HepG2 (cell line): ENCODE measurements at regions not wholly inside any gene's neighbourhood (a gene's known extent, or its start where the extent isn't known, plus 50 kb on each side); places are given as distances from the start of the nearest gene placed in this dataset.
A peak's percentile ranks its signal among the peaks of the same experiment; 100 is the strongest.

Source experiments
- ATAC-seq: fragments of 200-7000 bp; cut with Tn5 transposase; 3 replicates; pipeline ENCODE4 v1.9.1; 2020; ENCODE audit warnings: mild to moderate bottlenecking, moderate library complexity
- BruUV-seq: library from RNA; stranded (reverse); fragments of 400-500 nt; replicated peaks from 2 replicates; lab custom pipeline; 2021; lab: Mats Ljungman, UMichigan
- CTCF ChIA-PET: fragments of 300-600 bp; formaldehyde crosslinking; extraction: SDS; loops from one replicate; lab custom pipeline; 2021; ENCODE audit warnings: low total read pairs, inconsistent platforms, low intra/inter-chr PET ratio; lab: Yijun Ruan, JAX
- POLR2A ChIA-PET: fragments of 350-600 bp; sonication (Branson Sonifier 250); formaldehyde crosslinking; loops from one replicate; lab custom pipeline; 2020; ENCODE audit warnings: antibody characterized with exemption, inconsistent platforms; lab: Yijun Ruan, JAX
- DNase-seq: peaks from one replicate; pipeline ENCODE4 v3.0.0-alpha.2; 2015; ENCODE audit warnings: low spot score
- FAIRE-seq: peaks from 3 replicates; lab custom pipeline; 2011; peaks lifted over from hg19 to GRCh38; lab: Jason Lieb, UNC
- H2AFZ ChIP-seq: one replicate; pipeline ENCODE4 v1.6.1; 2011; ENCODE audit warnings: low read length, inconsistent platforms
- H3K27ac ChIP-seq: fragments of 300-600 bp; 3 replicates; pipeline ENCODE4 v1.8.0; 2011; ENCODE audit warnings: mixed run types, mild to moderate bottlenecking, mixed read lengths, low read length, inconsistent platforms; ENCODE audit not compliant: insufficient read depth; ENCODE audit errors: extremely low read length
- H3K27me3 ChIP-seq, 2 experiments: fragments of 200-600 bp in 1 of 2; 2 replicates in 1 of 2; 3 replicates in 1 of 2; pipeline versions ENCODE4 v1.6.0 to v1.8.0; 2011; ENCODE audit warnings: low read length in 2 of 2, mild to moderate bottlenecking in 2 of 2, moderate library complexity in 2 of 2, inconsistent platforms in 1 of 2; ENCODE audit not compliant: insufficient read depth in 2 of 2, control insufficient read depth in 1 of 2
- H3K36me3 ChIP-seq, 2 experiments: fragments of 200-600 bp in 1 of 2; replicated peaks in 1 of 2; 2 replicates in 1 of 2; 3 replicates in 1 of 2; pipeline versions ENCODE4 v1.5.1 to v1.8.0; 2011; ENCODE audit warnings: low read length in 2 of 2, inconsistent platforms in 1 of 2; ENCODE audit not compliant: insufficient read depth in 2 of 2, control insufficient read depth in 1 of 2
- H3K4me1 ChIP-seq: 2 replicates; pipeline ENCODE4 v1.5.1; 2012; ENCODE audit warnings: low read length, inconsistent platforms; ENCODE audit not compliant: insufficient read depth
- H3K4me2 ChIP-seq: 2 replicates; pipeline ENCODE4 v1.6.0; 2011; ENCODE audit warnings: low read depth, low read length, inconsistent platforms
- H3K4me3 ChIP-seq, 3 experiments: fragments of 200-600 bp in 1 of 3; sonication (generic), shearing (Covaris generic) in 1 of 3; replicated peaks in 1 of 3; 2 replicates each; pipeline ENCODE4 v1.5.1; 2011 to 2016; ENCODE audit warnings: low read length in 3 of 3, inconsistent platforms in 2 of 3, low read depth in 2 of 3, mild to moderate bottlenecking in 2 of 3, control low read depth in 1 of 3, mixed read lengths in 1 of 3; ENCODE audit not compliant: insufficient read depth in 1 of 3
- H3K79me2 ChIP-seq: one replicate; pipeline ENCODE4 v1.6.1; 2011; ENCODE audit warnings: low read length, inconsistent platforms; ENCODE audit not compliant: insufficient read depth
- H3K9ac ChIP-seq: 2 replicates; pipeline ENCODE4 v1.6.0; 2011; ENCODE audit warnings: mild to moderate bottlenecking, low read depth, low read length, inconsistent platforms; ENCODE audit not compliant: insufficient read depth
- H3K9me3 ChIP-seq: 2 replicates; pipeline ENCODE4 v1.5.1; 2012; ENCODE audit warnings: mild to moderate bottlenecking, low read length
- H4K20me1 ChIP-seq: 2 replicates; pipeline ENCODE4 v1.6.0; 2011; ENCODE audit warnings: inconsistent platforms, mild to moderate bottlenecking, low read length, moderate library complexity; ENCODE audit not compliant: insufficient read depth
- ARHGAP35 ChIP-seq: sonication (generic); formaldehyde crosslinking; IDR thresholded peaks from 2 replicates; pipeline ENCODE4 v1.9.0; 2022; ENCODE audit warnings: mild to moderate bottlenecking, inconsistent platforms, moderate library complexity, missing genetic modification reagents, borderline replicate concordance
- CREB3 ChIP-seq: sonication (generic); formaldehyde crosslinking; IDR thresholded peaks from 2 replicates; pipeline ENCODE4 v1.5.0; 2020; ENCODE audit warnings: missing genetic modification reagents
- CSRNP1 ChIP-seq: sonication (generic); formaldehyde crosslinking; IDR thresholded peaks from 2 replicates; pipeline ENCODE4 v1.8.1; 2023; ENCODE audit warnings: mild to moderate bottlenecking, missing genetic modification reagents
- NFIB ChIP-seq: sonication (generic); formaldehyde crosslinking; IDR thresholded peaks from 2 replicates; pipeline ENCODE4 v1.9.0; 2021; ENCODE audit warnings: missing genetic modification reagents, mild to moderate bottlenecking, borderline replicate concordance
- NR2F1 ChIP-seq, 2 experiments: fragments of 450-650 bp in 1 of 2; formaldehyde crosslinking in 1 of 2; IDR thresholded peaks; 2 replicates each; pipeline versions ENCODE4 v1.5.0 to v1.6.1; 2016 to 2020; ENCODE audit warnings: mild to moderate bottlenecking in 1 of 2, missing compliant biosample characterization in 1 of 2, missing genetic modification reagents in 1 of 2, moderate library complexity in 1 of 2
- PATZ1 ChIP-seq: sonication (generic); formaldehyde crosslinking; IDR thresholded peaks from 2 replicates; pipeline ENCODE4 v1.4.0; 2020; ENCODE audit warnings: missing genetic modification reagents
- PTBP1 ChIP-seq: fragments of 200-400 bp; formaldehyde crosslinking; IDR thresholded peaks from 2 replicates; pipeline ENCODE4 v1.6.1; 2018; ENCODE audit warnings: low read length, low read depth; ENCODE audit not compliant: poor library complexity, severe bottlenecking
- RXRB ChIP-seq: IDR thresholded peaks from 2 replicates; pipeline ENCODE4 v1.6.1; 2016; ENCODE audit warnings: borderline replicate concordance, missing genetic modification reagents, missing compliant biosample characterization
- ZBTB49 ChIP-seq: sonication (generic); formaldehyde crosslinking; IDR thresholded peaks from 2 replicates; pipeline ENCODE4 v1.4.0; 2020; ENCODE audit warnings: missing genetic modification reagents, borderline replicate concordance
- ZNF382 ChIP-seq: sonication (generic); formaldehyde crosslinking; IDR thresholded peaks from 2 replicates; pipeline ENCODE4 v1.5.0; 2020; ENCODE audit warnings: missing genetic modification reagents, mild to moderate bottlenecking, borderline replicate concordance
- ZNF567 ChIP-seq: sonication (generic); formaldehyde crosslinking; IDR thresholded peaks from 2 replicates; pipeline ENCODE4 v1.8.1; 2023; ENCODE audit warnings: mild to moderate bottlenecking, missing genetic modification reagents, borderline replicate concordance
- ZNF780A ChIP-seq: sonication (generic); formaldehyde crosslinking; IDR thresholded peaks from 2 replicates; pipeline ENCODE4 v1.8.0; 2022; ENCODE audit warnings: mild to moderate bottlenecking, missing genetic modification reagents, moderate library complexity
- ZNF782 ChIP-seq: sonication (generic); formaldehyde crosslinking; IDR thresholded peaks from 2 replicates; pipeline ENCODE4 v1.4.0; 2020; ENCODE audit warnings: missing genetic modification reagents, mild to moderate bottlenecking, borderline replicate concordance
- ZSCAN21 ChIP-seq: sonication (generic); formaldehyde crosslinking; IDR thresholded peaks from 2 replicates; pipeline ENCODE4 v1.8.0; 2022; ENCODE audit warnings: mild to moderate bottlenecking, missing genetic modification reagents, moderate library complexity, borderline replicate concordance
- WGBS: methylation state at CpG from one replicate; pipeline ENCODE4 v1.1.6; 2017; ENCODE audit warnings: low lambda C conversion rate; 5-methylcytosine and 5-hydroxymethylcytosine counted together
- in situ Hi-C: cut with HindIII; loops from 2 replicates; pipeline ENCODE4 v1.10.0; 2017; ENCODE audit warnings: low pct_unique_long_range_greater_than_20kb; ENCODE audit not compliant: extremely low pct_ligation_motif_present
- intact Hi-C: fragments of 100-400 bp; cut with micrococcal nuclease; formaldehyde crosslinking; loops from one replicate; pipeline ENCODE4 v1.10.0; 2022; ENCODE audit not compliant: unreplicated experiment

- no peaks in the 10 kb centered on the region for H3K79me2 ChIP-seq
- H4K20me1 ChIP-seq, result no peaks in the 10 kb centered on the region
- BruUV-seq, result no TSS peak
- ChIA-PET CTCF (no interaction called here), POLR2A (no interaction called here)
- H3K4me1 ChIP-seq, result no peaks in the 10 kb centered on the region
- intact Hi-C loops (no loop called here), in situ Hi-C loops (no loop called here)
- no peak overlapping the region for H3K27ac ChIP-seq
- H3K36me3 ChIP-seq, result no peaks in the 10 kb centered on the region; a peak in 1 of 5 replicates
- ATAC-seq (no peak), DNase-seq (peak; percentile 2), FAIRE-seq (no peak)
- H3K27me3 ChIP-seq, result no peaks in the 10 kb centered on the region
- H3K9ac ChIP-seq, result no peak overlapping the region
- TF ChIP-seq ZNF567 (CRISPR knock-in tag), result no peak
- no peak for TF ChIP-seq ZNF382 (CRISPR knock-in tag)
- no peak for TF ChIP-seq ZNF782 (CRISPR knock-in tag)
- TF ChIP-seq NR2F1 (CRISPR knock-in tag; IDR thresholded peaks at IDR 0.05), result no peak
- no peak for TF ChIP-seq CREB3
- TF ChIP-seq CSRNP1 (CRISPR knock-in tag), result no peak
- TF ChIP-seq ZSCAN21 (CRISPR knock-in tag), result no peak
- TF ChIP-seq NFIB, result no peak
- no peak for TF ChIP-seq ZNF780A (CRISPR knock-in tag)
- no peak for TF ChIP-seq ARHGAP35 (CRISPR knock-in tag)
- no peak for TF ChIP-seq PATZ1 (CRISPR knock-in tag)
- no peak for TF ChIP-seq RXRB (CRISPR knock-in tag)
- no peak for TF ChIP-seq PTBP1
- no peak for TF ChIP-seq ZBTB49 (CRISPR knock-in tag)
- no peaks in the 10 kb centered on the region for H3K9me3 ChIP-seq
- no peak overlapping the region for H2AFZ ChIP-seq
- 96% methylated on average over 3 of the region's 3 CpGs for whole genome bisulfite sequencing
- H3K4me2 ChIP-seq, result no peak overlapping the region
- no peak overlapping the region for H3K4me3 ChIP-seq
Measured at GRCh38 chr4:123709336-123709735, 312.7 kb downstream of the SPRY1 start.
